ENCODE measurements at regions not wholly inside any gene's neighbourhood (a gene's known extent, or its start where the extent isn't known, plus 50 kb on each side); places are given as distances from the start of the nearest gene placed in this dataset.
A peak's percentile ranks its signal among the peaks of the same experiment; 100 is the strongest.
"Not testable (repeated sequence)": the region's sequence is repeated elsewhere in the genome, so short reads cannot be mapped to it uniquely, and the experiment has no call there.

- H3K9me3 ChIP-seq, H3K27me3 ChIP-seq, H3K36me3 ChIP-seq, ATAC-seq, H3K4me1 ChIP-seq: not testable (repeated sequence)
- H3K4me3 ChIP-seq, result peak overlapping the region; percentile 41 to 61
- TF ChIP-seq, protein P1, sequence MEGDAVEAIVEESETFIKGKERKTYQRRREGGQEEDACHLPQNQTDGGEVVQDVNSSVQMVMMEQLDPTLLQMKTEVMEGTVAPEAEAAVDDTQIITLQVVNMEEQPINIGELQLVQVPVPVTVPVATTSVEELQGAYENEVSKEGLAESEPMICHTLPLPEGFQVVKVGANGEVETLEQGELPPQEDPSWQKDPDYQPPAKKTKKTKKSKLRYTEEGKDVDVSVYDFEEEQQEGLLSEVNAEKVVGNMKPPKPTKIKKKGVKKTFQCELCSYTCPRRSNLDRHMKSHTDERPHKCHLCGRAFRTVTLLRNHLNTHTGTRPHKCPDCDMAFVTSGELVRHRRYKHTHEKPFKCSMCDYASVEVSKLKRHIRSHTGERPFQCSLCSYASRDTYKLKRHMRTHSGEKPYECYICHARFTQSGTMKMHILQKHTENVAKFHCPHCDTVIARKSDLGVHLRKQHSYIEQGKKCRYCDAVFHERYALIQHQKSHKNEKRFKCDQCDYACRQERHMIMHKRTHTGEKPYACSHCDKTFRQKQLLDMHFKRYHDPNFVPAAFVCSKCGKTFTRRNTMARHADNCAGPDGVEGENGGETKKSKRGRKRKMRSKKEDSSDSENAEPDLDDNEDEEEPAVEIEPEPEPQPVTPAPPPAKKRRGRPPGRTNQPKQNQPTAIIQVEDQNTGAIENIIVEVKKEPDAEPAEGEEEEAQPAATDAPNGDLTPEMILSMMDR (IDR thresholded peaks at IDR 0.05), result peak in 1 of 4 experiments; percentile 26
- peak overlapping the region in 3 of 4 donors; percentile 66 to 77 (median 69) for H3K27ac ChIP-seq
- no CpG with 5 or more reads among the region's 42 CpGs for WGBS, 2 donors (ENCODE audit: low coverage in 1 of 2)
Measured at GRCh38 chr5:71289946-71290345, 165.5 kb upstream of the BDP1 start.

DNA sequence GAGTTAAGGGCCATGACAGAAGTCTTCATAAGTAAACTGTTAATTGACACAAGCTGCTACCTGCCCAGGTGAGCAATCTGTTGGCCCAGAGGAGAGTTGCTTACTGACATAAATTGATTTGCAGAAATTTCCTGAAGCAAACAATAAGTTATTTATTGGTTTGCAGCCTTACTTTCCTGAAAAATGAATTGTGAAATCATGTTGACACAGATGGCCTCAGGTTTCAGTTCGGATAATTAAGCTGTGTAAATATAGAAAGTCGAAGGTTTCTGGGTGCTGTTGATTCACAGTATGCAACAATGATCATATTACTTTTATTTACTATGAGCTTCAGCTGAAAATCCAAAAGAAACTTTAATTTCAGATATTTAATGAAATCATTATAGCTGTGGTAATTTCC lies 164.5 kb upstream of the BDP1 start:
- H3K36me3 ChIP-seq, ATAC-seq, H3K27ac ChIP-seq, H3K9me3 ChIP-seq, H3K4me1 ChIP-seq, H3K27me3 ChIP-seq, H3K4me3 ChIP-seq: not testable (repeated sequence)
- 75% methylated on average over 1 of the region's 2 CpGs; no CpG with 5 or more reads in 1 of the 2 donors for WGBS, 2 donors (ENCODE audit: low coverage in 1 of 2)

Data from gastroesophageal sphincter (tissue), 4 donors.